ENCODE measurements at regions not wholly inside any gene's neighbourhood (a gene's known extent, or its start where the extent isn't known, plus 50 kb on each side); places are given as distances from the start of the nearest gene placed in this dataset.
"Not testable (repeated sequence)": the region's sequence is repeated elsewhere in the genome, so short reads cannot be mapped to it uniquely, and the experiment has no call there.

DNA sequence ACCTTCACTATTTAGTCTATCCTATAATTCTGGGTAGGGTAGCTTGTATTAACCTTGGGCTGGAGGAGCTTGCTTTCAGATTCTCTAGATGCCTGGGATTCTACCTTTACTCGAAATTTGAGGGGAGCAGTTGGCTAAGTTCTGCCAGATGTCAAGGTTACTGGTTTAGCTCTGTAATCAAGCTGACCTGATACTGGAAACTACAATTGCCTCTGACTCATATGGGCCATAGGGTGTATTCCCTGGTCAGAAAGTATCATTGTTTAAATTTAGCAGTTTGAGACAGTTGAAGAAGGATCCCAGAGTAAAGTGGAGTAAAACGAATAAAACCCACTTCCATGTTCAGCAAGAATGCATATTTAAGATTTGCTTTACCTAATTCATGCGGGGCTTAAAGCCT, 337.6 kb downstream of the SPIN4 start:
- TF ChIP-seq, protein P1, sequence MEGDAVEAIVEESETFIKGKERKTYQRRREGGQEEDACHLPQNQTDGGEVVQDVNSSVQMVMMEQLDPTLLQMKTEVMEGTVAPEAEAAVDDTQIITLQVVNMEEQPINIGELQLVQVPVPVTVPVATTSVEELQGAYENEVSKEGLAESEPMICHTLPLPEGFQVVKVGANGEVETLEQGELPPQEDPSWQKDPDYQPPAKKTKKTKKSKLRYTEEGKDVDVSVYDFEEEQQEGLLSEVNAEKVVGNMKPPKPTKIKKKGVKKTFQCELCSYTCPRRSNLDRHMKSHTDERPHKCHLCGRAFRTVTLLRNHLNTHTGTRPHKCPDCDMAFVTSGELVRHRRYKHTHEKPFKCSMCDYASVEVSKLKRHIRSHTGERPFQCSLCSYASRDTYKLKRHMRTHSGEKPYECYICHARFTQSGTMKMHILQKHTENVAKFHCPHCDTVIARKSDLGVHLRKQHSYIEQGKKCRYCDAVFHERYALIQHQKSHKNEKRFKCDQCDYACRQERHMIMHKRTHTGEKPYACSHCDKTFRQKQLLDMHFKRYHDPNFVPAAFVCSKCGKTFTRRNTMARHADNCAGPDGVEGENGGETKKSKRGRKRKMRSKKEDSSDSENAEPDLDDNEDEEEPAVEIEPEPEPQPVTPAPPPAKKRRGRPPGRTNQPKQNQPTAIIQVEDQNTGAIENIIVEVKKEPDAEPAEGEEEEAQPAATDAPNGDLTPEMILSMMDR (IDR thresholded peaks at IDR 0.05), result no peak
- Mint-ChIP-seq H3K27me3 (ENCODE audit: low read depth) (no peaks in the 10 kb centered on the region), H3K36me3 (ENCODE audit: low read depth) (no peaks in the 10 kb centered on the region), H3K4me3 (ENCODE audit: unreplicated experiment) (no peak overlapping the region), H3K4me1 (ENCODE audit: low read depth) (no peaks in the 10 kb centered on the region), H3K9me3 (ENCODE audit: low read depth) (peaks cover 52% of the 10 kb centered on the region), H3K27ac (ENCODE audit: unreplicated experiment) (no peak overlapping the region)
- no peak for DNase-seq (ENCODE audit: low spot score)

DNA sequence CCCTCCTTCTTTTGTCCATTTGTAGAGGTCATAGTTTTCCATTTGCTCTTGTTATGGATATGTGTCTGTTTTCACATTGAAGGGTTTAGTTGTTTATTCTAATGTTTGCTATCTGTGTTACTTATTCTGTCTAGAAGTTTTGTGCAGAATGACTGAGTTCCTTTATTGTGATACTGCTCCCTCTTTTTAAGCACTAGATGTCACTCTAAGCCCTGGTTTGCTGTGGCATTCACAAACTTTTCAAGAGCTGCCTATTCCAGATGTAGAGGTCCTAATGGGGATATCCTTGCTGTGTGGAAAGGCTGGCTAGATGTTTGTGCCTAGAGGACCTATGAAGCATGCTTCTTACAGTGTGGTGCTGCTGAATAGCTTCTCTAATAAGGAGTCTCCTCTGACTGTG, 338.6 kb downstream of the SPIN4 start:
- TF ChIP-seq, protein P1 (IDR thresholded peaks at IDR 0.05), result peak; percentile 30
- H3K4me3 Mint-ChIP-seq (ENCODE audit: unreplicated experiment), result no peak overlapping the region

DNA sequence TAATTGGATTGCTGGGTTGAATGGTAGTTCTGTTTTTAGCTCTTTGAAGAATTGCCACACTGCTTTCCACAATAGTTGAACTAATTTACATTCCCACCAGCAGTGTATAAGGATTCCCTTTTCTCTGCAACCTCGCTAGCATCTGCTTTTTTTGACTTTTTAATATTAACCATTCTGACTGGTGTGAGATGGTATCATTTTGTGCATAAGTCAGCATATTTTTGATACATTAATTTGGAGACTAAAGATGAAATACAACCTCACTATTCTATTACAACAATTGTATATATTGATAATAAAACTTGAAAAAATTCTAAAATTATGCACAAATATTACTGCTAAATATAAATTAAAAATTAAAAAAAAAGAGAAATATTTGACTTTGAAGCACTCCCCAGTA, 350.9 kb downstream of the SPIN4 start:
- not testable (repeated sequence) for H3K27ac Mint-ChIP-seq (ENCODE audit: unreplicated experiment); H3K27me3 Mint-ChIP-seq (ENCODE audit: low read depth); DNase-seq (ENCODE audit: low spot score); H3K36me3 Mint-ChIP-seq (ENCODE audit: low read depth); H3K4me3 Mint-ChIP-seq (ENCODE audit: unreplicated experiment); H3K4me1 Mint-ChIP-seq (ENCODE audit: low read depth)
- H3K9me3 Mint-ChIP-seq (ENCODE audit: low read depth), result peaks cover 44% of the 10 kb centered on the region

More for the DNA sequence above, 338.6 kb downstream of the SPIN4 start:
- Mint-ChIP-seq H3K27ac (ENCODE audit: unreplicated experiment) (no peak overlapping the region), H3K36me3 (ENCODE audit: low read depth) (no peaks in the 10 kb centered on the region), H3K4me1 (ENCODE audit: low read depth) (no peaks in the 10 kb centered on the region), H3K9me3 (ENCODE audit: low read depth) (peaks cover 58% of the 10 kb centered on the region), H3K27me3 (ENCODE audit: low read depth) (no peaks in the 10 kb centered on the region)
- DNase-seq (ENCODE audit: low spot score), result no peak

Measured in chondrocyte (in vitro differentiated cells).